ENCODE measurements at regions not wholly inside any gene's neighbourhood (a gene's known extent, or its start where the extent isn't known, plus 50 kb on each side); places are given as distances from the start of the nearest gene placed in this dataset.

DNA sequence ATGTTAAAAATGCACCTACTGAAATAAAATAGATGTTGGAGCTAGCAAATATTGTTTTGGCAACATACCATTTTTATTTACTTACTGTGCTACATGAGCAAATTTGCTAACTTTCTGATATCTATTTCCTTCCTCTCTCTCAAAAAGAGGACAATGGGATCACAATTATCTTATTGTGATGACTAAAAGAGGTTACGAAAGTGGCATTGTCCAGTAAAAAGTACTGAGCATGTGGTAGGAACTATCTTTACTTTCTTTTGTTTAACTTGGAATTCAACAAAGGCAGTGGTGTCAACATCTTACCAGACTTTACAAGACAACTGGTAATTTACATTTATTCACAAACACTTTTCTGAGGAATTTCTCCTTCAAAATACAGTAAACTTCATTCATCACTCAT, 1542.6 kb upstream of the CDH8 start:
- Histone ChIP-seq H3K4me1 (ENCODE audit: control insufficient read depth, insufficient read depth, low read length) (no peaks in the 10 kb centered on the region; the same call in 1 of the 2 replicates), H3K4me3 (ENCODE audit: low read length) (no peak overlapping the region), H3K9me3 (ENCODE audit: control insufficient read depth, insufficient read depth, low read length) (no peaks in the 10 kb centered on the region), H3K27ac (ENCODE audit: low read length) (no peak overlapping the region), H3K27me3 (ENCODE audit: control insufficient read depth, insufficient read depth, low read length) (no peaks in the 10 kb centered on the region), H3K36me3 (ENCODE audit: control insufficient read depth, insufficient read depth, low read length) (no peaks in the 10 kb centered on the region)
- WGBS (ENCODE audit: insufficient coverage, insufficient read length): no CpG with 5 or more reads among the region's 1 CpG
- no peak for DNase-seq (ENCODE audit: low read depth, low spot score)

GRCh38 chr16:63577891-63578290, 1541.7 kb upstream of the CDH8 start:
- Histone ChIP-seq H3K27ac (ENCODE audit: low read length) (no peak overlapping the region), H3K36me3 (ENCODE audit: control insufficient read depth, insufficient read depth, low read length) (no peaks in the 10 kb centered on the region), H3K4me3 (ENCODE audit: low read length) (no peak overlapping the region), H3K9me3 (ENCODE audit: control insufficient read depth, insufficient read depth, low read length) (no peaks in the 10 kb centered on the region), H3K4me1 (ENCODE audit: control insufficient read depth, insufficient read depth, low read length) (no peaks in the 10 kb centered on the region; the same call in 1 of the 2 replicates), H3K27me3 (ENCODE audit: control insufficient read depth, insufficient read depth, low read length) (no peaks in the 10 kb centered on the region)
- DNase-seq (ENCODE audit: low read depth, low spot score): no peak

DNA sequence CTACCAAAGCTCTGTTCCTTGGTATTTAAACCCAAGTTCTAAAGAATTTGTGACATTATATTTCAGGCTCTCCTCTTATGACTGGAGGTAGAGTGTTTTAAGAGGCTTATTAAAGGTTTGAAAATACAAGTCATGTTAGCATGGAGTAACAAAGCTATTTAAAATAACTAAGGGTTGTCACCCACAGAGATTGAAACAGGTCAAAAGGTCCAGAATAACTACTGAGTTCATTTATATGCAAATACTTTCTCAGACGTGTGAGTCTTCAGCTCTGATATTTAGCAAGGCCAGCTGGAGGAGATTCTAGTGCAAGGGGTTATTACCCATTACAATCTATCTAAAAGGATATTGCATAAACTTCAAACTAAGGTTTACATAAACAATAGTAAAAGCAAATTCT, 1538.8 kb upstream of the CDH8 start:
- Histone ChIP-seq H3K36me3 (ENCODE audit: control insufficient read depth, insufficient read depth, low read length) (no peaks in the 10 kb centered on the region), H3K27ac (ENCODE audit: low read length) (no peak overlapping the region), H3K9me3 (ENCODE audit: control insufficient read depth, insufficient read depth, low read length) (no peaks in the 10 kb centered on the region), H3K4me1 (ENCODE audit: control insufficient read depth, insufficient read depth, low read length) (no peaks in the 10 kb centered on the region; the same call in 1 of the 2 replicates), H3K27me3 (ENCODE audit: control insufficient read depth, insufficient read depth, low read length) (no peaks in the 10 kb centered on the region), H3K4me3 (ENCODE audit: low read length) (no peak overlapping the region)
- no CpG with 5 or more reads among the region's 1 CpG for WGBS (ENCODE audit: insufficient coverage, insufficient read length)
- DNase-seq (ENCODE audit: low read depth, low spot score): no peak

GRCh38 chr16:63568164-63568563, 1531.9 kb upstream of the CDH8 start:
- no peak for DNase-seq (ENCODE audit: low read depth, low spot score)
- Histone ChIP-seq H3K4me1 (ENCODE audit: control insufficient read depth, insufficient read depth, low read length) (no peaks in the 10 kb centered on the region), H3K4me3 (ENCODE audit: low read length) (no peak overlapping the region), H3K36me3 (ENCODE audit: control insufficient read depth, insufficient read depth, low read length) (no peaks in the 10 kb centered on the region), H3K27ac (ENCODE audit: low read length) (no peak overlapping the region), H3K27me3 (ENCODE audit: control insufficient read depth, insufficient read depth, low read length) (no peaks in the 10 kb centered on the region), H3K9me3 (ENCODE audit: control insufficient read depth, insufficient read depth, low read length) (no peaks in the 10 kb centered on the region)
- no CpG with 5 or more reads among the region's 3 CpGs for WGBS (ENCODE audit: insufficient coverage, insufficient read length)

- Histone ChIP-seq H3K4me1 (ENCODE audit: control insufficient read depth, insufficient read depth, low read length) (no peaks in the 10 kb centered on the region), H3K4me3 (ENCODE audit: low read length) (no peak overlapping the region), H3K27ac (ENCODE audit: low read length) (no peak overlapping the region), H3K36me3 (ENCODE audit: control insufficient read depth, insufficient read depth, low read length) (no peaks in the 10 kb centered on the region), H3K9me3 (ENCODE audit: control insufficient read depth, insufficient read depth, low read length) (peaks cover 3% of the 10 kb centered on the region), H3K27me3 (ENCODE audit: control insufficient read depth, insufficient read depth, low read length) (no peaks in the 10 kb centered on the region)
- no peak for DNase-seq (ENCODE audit: low read depth, low spot score)
- no CpG with 5 or more reads among the region's 1 CpG for WGBS (ENCODE audit: insufficient coverage, insufficient read length)
These were observed 1527.7 kb upstream of the CDH8 start for GRCh38 chr16:63563819-63564505.

DNA sequence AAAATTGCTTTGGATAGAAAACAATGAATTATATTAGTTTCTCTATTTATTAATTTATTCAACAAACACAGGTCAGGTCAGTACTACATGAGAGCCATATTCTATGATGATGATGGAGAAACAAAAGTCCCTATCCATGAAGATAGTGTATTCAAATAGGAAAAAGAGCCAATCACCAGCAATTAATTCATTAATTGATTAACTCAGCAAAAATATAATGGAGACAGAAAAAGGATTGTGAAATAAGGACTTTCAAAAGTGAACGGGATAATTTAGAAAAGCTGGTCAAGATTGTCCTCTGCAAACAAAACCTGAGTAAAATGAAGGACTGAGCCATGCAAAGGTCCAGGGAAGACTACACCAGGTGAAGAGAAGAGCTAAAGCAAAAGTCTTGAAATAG, 1517.7 kb upstream of the CDH8 start:
- DNase-seq (ENCODE audit: low read depth, low spot score): no peak
- H3K4me1 ChIP-seq (ENCODE audit: control insufficient read depth, insufficient read depth, low read length): no peaks in the 10 kb centered on the region
- no peaks in the 10 kb centered on the region for H3K36me3 ChIP-seq (ENCODE audit: control insufficient read depth, insufficient read depth, low read length)
- H3K27me3 ChIP-seq (ENCODE audit: control insufficient read depth, insufficient read depth, low read length): no peaks in the 10 kb centered on the region
- no peak overlapping the region for H3K27ac ChIP-seq (ENCODE audit: low read length)
- no peaks in the 10 kb centered on the region for H3K9me3 ChIP-seq (ENCODE audit: control insufficient read depth, insufficient read depth, low read length)
- H3K4me3 ChIP-seq (ENCODE audit: low read length): no peak overlapping the region
- WGBS (ENCODE audit: insufficient coverage, insufficient read length): no CpG with 5 or more reads among the region's 1 CpG

DNA sequence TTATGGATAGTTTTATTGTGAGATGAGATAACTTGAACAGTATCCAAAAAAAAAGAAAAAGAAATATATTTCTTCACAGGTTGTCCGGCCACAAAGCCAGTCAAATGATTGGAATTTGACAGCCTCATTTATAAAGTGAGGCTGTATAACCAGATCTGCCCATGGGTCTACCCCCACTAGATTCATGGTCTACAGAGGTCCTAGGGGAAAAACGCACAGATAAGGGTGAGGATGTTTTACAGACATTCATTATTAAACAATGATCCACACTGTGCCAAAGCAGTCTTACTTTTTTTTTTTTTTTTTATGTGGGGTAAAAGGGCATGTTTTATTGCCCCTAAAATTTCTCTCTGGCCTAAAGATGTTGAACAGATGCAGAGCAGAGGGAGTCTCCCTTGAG, 1503.0 kb upstream of the CDH8 start:
- no peak overlapping the region for H3K4me3 ChIP-seq (ENCODE audit: low read length)
- no peaks in the 10 kb centered on the region for H3K36me3 ChIP-seq (ENCODE audit: control insufficient read depth, insufficient read depth, low read length)
- no peaks in the 10 kb centered on the region; the same call in 1 of the 2 replicates for H3K4me1 ChIP-seq (ENCODE audit: control insufficient read depth, insufficient read depth, low read length)
- no peak for DNase-seq (ENCODE audit: low read depth, low spot score)
- H3K9me3 ChIP-seq (ENCODE audit: control insufficient read depth, insufficient read depth, low read length): no peaks in the 10 kb centered on the region
- no peaks in the 10 kb centered on the region for H3K27me3 ChIP-seq (ENCODE audit: control insufficient read depth, insufficient read depth, low read length)
- H3K27ac ChIP-seq (ENCODE audit: low read length): no peak overlapping the region
- no CpG with 5 or more reads among the region's 2 CpGs for WGBS (ENCODE audit: insufficient coverage, insufficient read length)

- Histone ChIP-seq H3K4me3 (ENCODE audit: low read length) (no peak overlapping the region), H3K27ac (ENCODE audit: low read length) (no peak overlapping the region), H3K27me3 (ENCODE audit: control insufficient read depth, insufficient read depth, low read length) (no peaks in the 10 kb centered on the region), H3K9me3 (ENCODE audit: control insufficient read depth, insufficient read depth, low read length) (no peaks in the 10 kb centered on the region), H3K4me1 (ENCODE audit: control insufficient read depth, insufficient read depth, low read length) (no peaks in the 10 kb centered on the region; the same call in 1 of the 2 replicates), H3K36me3 (ENCODE audit: control insufficient read depth, insufficient read depth, low read length) (no peaks in the 10 kb centered on the region)
- DNase-seq (ENCODE audit: low read depth, low spot score): no peak
- no CpG with 5 or more reads among the region's 4 CpGs for WGBS (ENCODE audit: insufficient coverage, insufficient read length)
These were observed 1494.7 kb upstream of the CDH8 start for GRCh38 chr16:63530974-63531373.

DNA sequence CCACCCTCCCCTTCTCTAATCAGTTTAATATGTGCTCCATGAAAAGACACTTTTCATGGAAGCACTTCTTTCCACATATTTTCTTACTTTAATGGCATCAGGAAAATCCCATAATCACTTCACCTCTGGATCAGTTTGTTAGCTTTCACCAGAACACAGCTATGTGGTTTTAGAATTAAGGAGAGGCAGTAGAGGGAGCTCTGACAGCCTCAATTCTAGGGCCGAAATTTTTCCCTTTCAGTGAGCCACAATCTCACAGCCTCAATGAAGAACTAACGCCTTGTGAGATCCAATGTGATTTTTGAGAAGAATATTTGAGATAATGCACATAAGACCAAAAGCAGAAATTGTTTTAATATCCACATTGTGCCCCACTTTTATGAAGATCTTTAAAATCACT, 1494.0 kb upstream of the CDH8 start:
- no peak overlapping the region for H3K27ac ChIP-seq (ENCODE audit: low read length)
- DNase-seq (ENCODE audit: low read depth, low spot score): no peak
- no CpG with 5 or more reads among the region's 2 CpGs for WGBS (ENCODE audit: insufficient coverage, insufficient read length)

DNA sequence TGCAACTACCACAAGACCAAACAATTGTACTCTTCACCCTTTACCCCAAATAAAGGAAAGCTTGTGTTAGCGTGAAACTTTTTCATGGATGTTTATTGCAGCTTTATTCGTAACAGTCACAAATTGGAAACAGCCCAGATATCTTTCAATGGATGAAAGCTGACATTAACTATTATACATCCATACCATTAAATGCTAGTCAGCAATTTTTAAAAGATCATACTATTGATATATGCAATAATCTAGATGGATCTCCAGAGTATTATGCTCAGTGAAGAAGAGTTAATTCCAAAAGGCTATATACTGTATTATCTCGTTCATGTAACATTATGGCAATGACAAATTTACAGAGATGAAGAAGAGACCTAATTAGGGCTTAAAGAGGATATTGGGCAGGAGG, 1491.2 kb upstream of the CDH8 start:
- no peak overlapping the region for H3K4me3 ChIP-seq (ENCODE audit: low read length)
- no peaks in the 10 kb centered on the region for H3K27me3 ChIP-seq (ENCODE audit: control insufficient read depth, insufficient read depth, low read length)

More for the DNA sequence above, 1494.0 kb upstream of the CDH8 start:
- H3K27me3 ChIP-seq (ENCODE audit: control insufficient read depth, insufficient read depth, low read length): no peaks in the 10 kb centered on the region
- H3K4me3 ChIP-seq (ENCODE audit: low read length): no peak overlapping the region
- H3K36me3 ChIP-seq (ENCODE audit: control insufficient read depth, insufficient read depth, low read length): no peaks in the 10 kb centered on the region
- H3K4me1 ChIP-seq (ENCODE audit: control insufficient read depth, insufficient read depth, low read length): no peaks in the 10 kb centered on the region; the same call in 1 of the 2 replicates
- H3K9me3 ChIP-seq (ENCODE audit: control insufficient read depth, insufficient read depth, low read length): no peaks in the 10 kb centered on the region

DNA sequence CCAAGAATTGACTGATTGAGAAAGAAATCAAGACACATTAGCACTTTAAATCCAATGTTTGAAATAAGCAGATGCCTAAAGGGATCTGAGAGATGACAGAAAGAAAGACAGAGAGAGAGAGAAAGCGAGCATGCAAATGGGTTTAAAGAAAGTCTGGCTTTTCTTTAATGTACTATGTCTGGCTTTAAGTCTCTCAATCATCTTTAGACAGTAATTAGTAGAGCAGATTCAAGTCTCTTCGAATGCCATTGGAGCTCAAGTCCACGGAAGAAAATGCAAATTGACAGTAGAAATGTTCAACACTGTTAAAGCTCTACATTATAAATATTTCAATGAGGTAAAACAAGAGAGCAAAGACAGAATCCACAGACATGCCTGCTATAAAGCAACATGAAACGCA, 1480.2 kb upstream of the CDH8 start:
- Histone ChIP-seq H3K9me3 (ENCODE audit: control insufficient read depth, insufficient read depth, low read length) (no peaks in the 10 kb centered on the region), H3K27ac (ENCODE audit: low read length) (no peak overlapping the region), H3K27me3 (ENCODE audit: control insufficient read depth, insufficient read depth, low read length) (no peaks in the 10 kb centered on the region), H3K4me1 (ENCODE audit: control insufficient read depth, insufficient read depth, low read length) (no peaks in the 10 kb centered on the region), H3K36me3 (ENCODE audit: control insufficient read depth, insufficient read depth, low read length) (no peaks in the 10 kb centered on the region), H3K4me3 (ENCODE audit: low read length) (no peak overlapping the region)
- DNase-seq (ENCODE audit: low read depth, low spot score): no peak
- WGBS (ENCODE audit: insufficient coverage, insufficient read length): no CpG with 5 or more reads among the region's 4 CpGs

More for the DNA sequence above, 1491.2 kb upstream of the CDH8 start:
- WGBS (ENCODE audit: insufficient coverage, insufficient read length): no CpG with 5 or more reads among the region's 3 CpGs
- no peaks in the 10 kb centered on the region for H3K9me3 ChIP-seq (ENCODE audit: control insufficient read depth, insufficient read depth, low read length)
- H3K36me3 ChIP-seq (ENCODE audit: control insufficient read depth, insufficient read depth, low read length): no peaks in the 10 kb centered on the region
- no peak overlapping the region for H3K27ac ChIP-seq (ENCODE audit: low read length)
- no peaks in the 10 kb centered on the region for H3K4me1 ChIP-seq (ENCODE audit: control insufficient read depth, insufficient read depth, low read length)
- no peak for DNase-seq (ENCODE audit: low read depth, low spot score)
